Frontal cortex (tissue), 3 donors: ENCODE measurements at regions not wholly inside any gene's neighbourhood (a gene's known extent, or its start where the extent isn't known, plus 50 kb on each side); places are given as distances from the start of the nearest gene placed in this dataset.
A peak's percentile ranks its signal among the peaks of the same experiment; 100 is the strongest.

Experiments
- DNase-seq, 2 donors: peaks; one replicate each; pipeline ENCODE4 v3.0.0; 2012; ENCODE audit warnings: low spot score in 2 of 2
- FAIRE-seq: peaks from 2 replicates; lab custom pipeline; 2012; peaks lifted over from hg19 to GRCh38; lab: Jason Lieb, UNC
- donor health status: control.
- donor health status: control.
- donor health status: control.

DNA sequence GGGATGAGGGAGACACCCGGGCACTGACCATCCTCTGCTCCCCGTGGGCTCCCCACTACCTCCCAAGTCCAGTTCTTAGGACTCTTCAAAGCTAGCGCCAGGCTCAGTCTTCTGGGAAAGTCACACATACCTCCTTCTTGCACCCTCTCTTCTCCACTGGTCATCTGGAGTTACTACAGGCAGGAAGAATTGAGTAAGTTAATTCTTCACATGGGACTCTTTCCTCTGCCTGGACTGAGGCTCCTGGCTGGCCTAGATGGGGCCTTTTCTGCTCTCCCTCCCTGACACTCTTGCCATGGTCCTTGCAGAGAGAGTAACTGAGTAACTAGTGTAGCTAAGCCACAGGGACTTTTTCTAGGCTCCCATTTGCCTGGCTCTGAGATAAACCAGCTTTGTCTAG is 96.5 kb upstream of the CELF4 start:
- FAIRE-seq (no peak), DNase-seq (no peak)

DNA sequence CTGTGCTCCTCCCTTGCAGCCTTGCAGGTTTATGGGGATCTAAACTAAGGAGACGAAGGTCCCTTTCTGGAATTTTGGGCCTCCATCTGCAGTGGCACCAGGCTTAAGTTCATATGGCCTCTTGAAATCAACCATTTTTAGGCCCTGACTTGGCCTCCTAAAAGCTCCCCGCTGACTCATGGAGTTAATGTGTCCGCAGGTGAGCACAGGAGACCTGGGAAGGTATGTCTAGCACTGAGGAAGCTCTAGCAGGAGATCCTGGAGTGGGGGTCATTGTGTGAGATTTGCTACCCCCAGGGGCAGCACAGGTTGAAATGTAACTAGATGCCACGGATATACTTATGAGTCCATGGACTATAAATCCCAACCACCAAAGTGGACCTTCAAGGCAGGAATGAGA is 95.9 kb upstream of the CELF4 start:
- no peak for DNase-seq

DNA sequence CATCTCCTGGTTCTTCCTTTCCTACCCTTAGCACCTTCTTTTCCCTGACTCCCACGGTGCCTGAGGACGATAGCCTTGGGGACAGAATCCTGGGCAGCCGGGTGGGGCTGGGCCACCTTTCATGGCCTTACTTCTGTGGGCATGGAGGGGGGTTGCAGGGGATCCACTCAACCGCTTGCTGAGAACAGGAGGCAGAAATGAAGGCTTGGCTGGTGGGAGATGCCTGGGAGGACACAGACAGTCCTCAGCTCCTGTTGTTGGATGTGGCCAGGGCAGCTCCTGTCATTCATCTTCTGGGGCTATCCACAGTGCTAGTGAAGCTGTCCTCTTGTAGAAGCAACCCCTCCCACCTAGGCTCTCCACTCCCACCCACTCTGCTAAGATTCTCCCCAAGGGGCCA is 95.5 kb upstream of the CELF4 start:
- FAIRE-seq (no peak), DNase-seq (no peak)

More for the DNA sequence above, 95.9 kb upstream of the CELF4 start:
- no peak for FAIRE-seq

DNA sequence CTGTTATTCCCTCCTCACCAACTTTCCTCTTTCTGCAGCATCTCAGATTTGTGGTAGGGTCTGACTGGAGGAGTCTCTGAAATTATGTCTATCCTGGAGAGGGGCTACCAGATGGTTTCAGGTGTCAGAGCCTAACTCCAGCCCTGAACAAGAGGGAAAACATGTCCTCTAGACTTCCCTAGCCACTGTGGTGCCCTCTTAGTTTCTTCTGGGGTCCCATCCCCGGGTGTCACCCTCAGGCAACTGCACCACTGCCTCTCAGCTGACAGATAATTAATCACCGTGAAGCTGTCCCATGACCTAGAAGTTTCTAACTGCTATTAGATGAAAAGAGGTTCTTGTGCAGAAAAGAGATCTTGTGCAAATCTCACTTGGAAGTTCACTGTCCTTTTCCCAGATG is 95.1 kb upstream of the CELF4 start:
- FAIRE-seq (no peak), DNase-seq (no peak)

DNA sequence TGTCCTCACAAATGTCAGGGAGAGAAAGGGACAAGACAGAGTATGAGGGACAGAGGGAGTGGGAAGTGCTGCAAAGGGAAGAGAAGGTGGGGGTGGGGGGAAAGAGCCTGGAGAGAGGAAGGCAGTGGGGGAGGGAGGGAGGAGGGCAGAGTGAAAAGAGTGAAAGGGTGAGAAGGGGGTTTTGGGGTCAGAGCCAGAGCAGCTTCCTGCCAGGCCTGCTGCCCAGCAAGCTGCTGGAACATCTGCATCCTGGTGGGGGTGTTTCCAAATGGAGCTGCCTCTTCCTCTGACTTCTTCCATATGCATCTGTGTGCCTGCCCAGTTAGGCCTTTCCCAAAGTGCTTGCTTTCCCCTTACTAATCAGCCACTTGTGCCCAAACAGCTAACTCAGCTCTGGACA is 94.3 kb upstream of the CELF4 start:
- DNase-seq = no peak
- FAIRE-seq = no peak

DNA sequence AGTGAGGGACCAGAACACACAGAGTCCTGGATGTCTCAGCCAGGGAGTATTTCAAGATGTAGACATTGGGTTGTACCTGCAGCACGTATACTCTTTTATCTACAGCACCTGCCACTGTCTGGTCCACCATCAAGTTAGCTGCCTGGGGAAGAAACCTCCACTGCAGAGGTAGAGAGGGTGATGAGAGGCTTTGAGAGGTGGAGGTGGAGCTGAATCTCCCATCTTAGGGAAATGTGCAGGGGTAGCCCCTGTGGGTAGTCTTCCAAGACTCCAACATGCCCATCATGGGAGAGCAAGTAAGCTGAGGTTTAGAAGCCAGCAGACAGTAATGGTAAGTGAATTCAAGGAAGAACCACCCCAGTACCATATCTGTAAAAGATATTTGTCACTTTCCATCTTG is 93.3 kb upstream of the CELF4 start:
- FAIRE-seq = no peak
- DNase-seq = no peak

DNA sequence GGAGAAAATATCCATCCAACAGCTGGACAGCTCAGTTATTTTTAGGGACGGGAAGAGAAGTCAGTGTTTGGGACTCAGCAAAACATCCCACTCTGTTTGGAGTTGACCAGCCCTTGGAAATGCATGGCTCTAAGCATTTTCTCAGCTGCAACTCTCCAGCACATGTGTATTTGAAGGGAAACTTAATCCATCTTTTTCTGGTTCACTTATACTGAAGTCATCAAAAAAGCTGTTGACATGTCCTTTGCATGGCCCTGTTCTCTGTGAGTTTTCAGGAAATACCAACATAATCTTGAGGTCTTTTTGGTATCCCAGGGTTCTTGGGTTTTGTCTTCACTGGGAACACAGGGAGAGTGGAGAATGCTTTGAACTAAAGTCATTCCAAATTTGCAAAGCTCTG is 91.9 kb upstream of the CELF4 start:
- FAIRE-seq = no peak
- no peak for DNase-seq

DNA sequence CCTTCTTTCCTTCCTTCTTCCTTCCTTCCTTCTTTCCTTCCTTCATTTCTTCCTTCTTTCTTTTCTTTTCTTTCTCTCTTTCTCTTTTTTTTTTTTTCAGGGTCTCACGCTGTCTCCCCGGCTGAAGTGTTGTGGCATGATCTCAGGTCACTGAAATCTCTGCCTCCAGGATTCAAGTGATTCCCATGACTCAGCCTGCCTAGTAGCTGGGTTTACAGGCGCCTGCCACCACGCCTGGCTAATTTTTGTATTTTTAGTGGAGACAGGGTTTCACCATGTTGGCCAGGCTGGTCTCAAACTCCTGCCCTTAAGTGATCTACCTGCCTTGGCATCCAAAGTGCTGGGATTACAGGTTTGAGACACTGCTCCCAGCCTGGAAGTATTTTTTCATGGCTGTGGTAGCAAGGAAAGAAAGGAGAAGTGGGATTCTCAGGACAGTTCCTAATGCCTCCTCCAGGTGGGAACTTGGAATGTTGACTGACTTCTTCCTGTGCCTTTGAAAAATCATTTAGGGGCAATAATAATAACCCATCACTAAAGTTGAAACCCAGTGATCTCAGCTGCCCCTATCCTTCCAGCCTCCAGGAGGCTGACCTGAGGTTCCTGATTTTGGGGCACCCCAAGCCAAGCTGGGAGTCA is 89.3 kb upstream of the CELF4 start:
- FAIRE-seq (no peak), DNase-seq (no peak)

DNA sequence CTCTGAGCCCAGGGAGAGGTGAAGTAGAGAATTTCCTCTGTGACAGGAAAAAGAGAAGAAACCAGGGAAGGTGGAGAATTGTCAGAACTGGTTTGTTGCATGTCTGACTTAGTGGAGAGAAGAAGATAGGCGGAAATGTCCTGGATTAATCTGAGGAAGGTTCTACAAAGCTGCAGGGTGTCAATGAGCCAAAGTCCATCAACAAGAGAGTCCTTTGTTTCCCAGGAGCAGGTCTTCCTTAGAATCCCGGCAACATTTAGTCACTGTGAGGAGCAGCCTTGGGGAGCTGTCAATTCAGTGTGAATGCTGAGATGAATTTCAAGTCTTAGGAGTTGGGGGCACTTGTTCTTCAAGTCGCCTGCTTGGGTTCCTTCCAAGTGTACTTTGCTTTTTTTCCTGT is 88.4 kb upstream of the CELF4 start:
- DNase-seq = no peak
- no peak for FAIRE-seq

DNA sequence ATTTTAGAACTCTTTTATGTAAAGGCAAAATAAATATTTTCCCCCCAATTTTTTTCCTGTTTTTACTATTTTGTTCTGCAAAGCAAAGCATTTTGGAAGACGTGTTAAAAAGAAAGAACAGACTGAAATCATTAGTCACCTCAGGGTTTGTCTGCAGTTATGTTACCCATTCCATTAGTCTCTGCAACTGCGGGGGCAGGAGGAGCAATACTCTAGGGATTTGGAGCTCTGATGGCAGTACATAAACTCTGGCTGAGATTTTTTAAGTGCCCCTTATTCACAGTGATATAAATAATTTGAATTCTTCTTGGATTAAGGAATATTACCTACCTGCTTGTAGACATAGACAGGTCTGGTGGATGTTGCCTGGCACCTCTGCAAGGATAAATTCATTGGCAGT is 88.0 kb upstream of the CELF4 start:
- no peak for DNase-seq
- no peak for FAIRE-seq

DNA sequence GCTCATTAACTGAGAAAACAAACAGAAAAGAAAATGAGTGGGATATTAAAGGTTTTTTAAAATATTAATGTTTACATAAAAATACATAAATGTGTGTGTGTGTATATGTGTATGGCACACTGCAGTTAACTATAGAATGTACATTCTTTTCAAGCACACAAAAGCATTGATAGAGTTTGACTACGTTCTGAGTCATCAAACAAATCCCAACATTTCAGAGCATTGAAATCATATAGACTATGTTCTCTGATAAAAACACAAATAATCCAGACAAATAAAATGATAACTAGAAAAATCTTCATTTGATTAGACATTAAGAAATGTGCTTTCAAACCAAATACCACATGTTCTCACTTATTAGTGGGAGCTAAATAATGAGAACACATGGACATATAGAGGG is 84.3 kb upstream of the CELF4 start:
- peak; percentile 39 for FAIRE-seq
- DNase-seq = no peak

DNA sequence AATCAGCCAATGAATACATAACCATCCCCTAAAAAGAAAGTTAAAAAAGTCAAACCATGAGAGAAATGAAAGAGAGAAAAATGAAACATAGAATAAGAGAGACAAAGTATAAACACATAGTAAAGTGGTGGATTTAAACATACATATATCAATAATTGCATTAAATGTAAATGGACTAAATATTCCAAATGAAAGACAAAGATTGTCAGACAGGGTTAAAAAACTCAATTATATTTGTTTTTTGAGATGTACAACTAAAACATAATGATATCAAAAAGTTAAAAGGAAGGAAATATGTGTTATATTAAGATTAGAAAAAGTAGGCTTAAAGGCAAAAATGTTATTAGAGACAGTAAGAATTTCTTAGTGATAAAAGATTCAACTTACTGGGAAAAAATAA is 83.8 kb upstream of the CELF4 start:
- FAIRE-seq = peak; percentile 49
- no peak for DNase-seq

DNA sequence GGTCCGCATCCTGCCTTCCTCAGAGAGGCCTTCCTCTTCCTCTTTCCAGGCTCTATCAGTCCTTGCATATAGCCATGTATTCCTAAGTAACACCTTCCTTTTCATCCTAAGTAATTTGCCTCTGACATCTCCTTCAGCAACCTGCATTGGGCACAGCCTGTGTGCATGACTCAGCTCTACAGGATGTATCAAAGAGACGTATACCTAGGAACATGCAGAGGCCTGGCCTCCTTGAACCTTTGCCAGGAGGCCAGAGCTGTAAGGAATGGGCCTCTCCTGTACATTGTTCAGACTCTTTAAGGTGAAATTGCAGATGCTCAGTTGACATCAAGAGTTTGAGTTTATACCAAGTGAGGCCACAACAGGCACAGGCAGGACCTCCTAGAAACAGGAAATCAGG is 76.0 kb upstream of the CELF4 start:
- FAIRE-seq (no peak), DNase-seq (no peak)

DNA sequence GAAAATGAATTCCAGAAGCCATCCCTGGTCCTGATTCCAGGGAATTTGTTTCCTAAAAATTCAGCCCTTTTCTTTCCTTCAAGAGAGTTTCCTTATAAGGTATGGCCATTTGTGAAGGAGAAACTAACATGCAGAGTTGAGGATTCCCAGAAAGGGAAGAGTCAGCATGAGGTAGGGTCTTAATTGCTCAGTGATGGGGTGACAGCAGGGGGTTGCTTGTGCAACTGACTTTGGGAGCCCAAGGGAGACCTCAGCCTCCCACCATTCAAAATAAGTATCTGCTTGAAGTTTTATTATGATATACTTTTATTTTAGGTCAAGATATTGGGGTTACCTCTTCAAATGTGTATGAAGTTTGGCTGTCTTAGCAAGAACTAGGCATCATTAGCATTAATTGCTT is 74.9 kb upstream of the CELF4 start:
- no peak for FAIRE-seq
- DNase-seq = no peak

DNA sequence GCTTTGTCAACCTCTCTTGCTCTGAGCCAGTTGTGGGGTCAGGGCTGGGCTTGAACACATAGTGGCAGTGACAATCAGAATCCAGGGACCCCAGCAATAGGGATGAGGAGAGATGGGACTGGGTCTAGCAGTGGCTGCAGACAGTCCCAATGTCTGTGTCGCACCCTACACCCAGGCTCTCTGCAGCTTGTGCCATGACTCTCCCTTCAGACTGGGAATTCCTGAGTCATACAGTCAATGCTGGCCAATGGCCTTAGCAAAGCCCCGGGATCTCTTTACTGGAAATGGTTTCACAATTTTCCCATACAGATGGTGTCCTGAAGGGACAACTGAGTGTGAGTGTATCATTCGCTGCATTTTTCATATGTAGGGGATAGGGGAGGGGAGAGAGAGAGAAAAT is 74.2 kb upstream of the CELF4 start:
- FAIRE-seq (no peak), DNase-seq (no peak)

DNA sequence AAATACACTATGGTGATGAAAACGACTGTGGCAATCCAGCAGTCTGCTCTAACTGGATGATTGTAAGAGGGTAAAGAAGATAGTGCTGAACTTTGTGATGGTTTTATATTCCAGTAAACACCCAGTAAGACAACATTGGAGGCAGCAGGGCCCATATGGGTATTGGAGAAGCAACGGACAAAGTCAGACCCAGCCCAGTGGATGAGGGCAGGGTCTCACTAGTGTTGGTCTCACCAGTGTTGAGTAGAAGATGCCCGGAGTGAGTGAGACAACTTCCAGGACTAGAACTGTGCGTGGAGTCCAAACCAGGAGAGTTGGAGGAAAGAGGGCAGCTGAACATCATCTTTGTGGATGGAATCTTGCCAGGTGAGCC is 71.9 kb upstream of the CELF4 start:
- DNase-seq (no peak), FAIRE-seq (no peak)

DNA sequence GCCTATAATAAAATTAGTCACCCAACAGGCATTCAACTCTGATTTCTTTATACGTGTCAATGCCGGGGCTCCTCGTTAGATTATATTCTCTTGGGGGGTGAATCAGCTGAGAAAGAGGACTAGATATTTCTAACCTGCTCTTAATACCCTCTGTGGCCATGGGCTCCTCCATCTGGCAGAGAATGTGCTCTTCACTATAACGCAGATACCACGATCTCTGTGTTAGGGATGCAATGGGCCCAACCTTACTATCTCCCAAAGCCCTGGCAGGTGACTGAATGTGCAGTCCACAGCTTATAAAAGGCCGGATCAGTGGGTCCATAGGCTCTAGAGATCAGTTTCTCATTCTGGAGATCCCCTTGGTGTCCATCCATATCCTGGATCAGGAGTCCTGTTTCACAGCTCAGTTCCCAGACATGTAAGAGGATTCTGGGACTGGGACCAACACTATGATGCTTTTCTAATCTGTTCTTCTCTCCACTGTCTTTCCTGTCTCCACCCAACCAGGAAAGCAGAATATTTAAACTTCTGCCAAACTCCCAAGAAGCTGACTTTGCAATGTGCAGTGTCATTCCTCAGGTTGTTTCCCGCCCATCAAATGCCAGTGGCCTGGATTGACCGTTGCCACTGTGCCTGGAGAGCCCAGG is 71.4 kb upstream of the CELF4 start:
- DNase-seq (no peak), FAIRE-seq (no peak)

DNA sequence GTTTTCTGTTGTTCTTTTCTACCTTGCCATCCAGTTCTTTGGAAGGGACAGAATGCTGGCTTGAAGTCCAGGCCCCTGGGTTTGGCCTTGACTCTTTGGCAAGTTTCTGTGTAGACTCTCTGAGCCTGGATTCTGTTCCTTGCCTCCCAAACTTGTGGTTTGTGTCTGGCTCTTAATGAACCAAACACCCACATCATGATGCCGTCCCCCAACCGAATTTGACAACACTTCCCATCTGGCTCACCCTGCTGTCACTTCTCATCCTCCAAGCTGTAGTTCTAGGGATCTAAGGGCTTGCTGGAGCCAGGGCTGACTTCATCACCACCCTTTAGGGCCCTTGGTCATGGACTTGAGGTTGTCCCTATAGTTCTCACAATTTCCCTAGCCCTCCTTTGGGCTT is 68.9 kb upstream of the CELF4 start:
- no peak for DNase-seq
- no peak for FAIRE-seq

DNA sequence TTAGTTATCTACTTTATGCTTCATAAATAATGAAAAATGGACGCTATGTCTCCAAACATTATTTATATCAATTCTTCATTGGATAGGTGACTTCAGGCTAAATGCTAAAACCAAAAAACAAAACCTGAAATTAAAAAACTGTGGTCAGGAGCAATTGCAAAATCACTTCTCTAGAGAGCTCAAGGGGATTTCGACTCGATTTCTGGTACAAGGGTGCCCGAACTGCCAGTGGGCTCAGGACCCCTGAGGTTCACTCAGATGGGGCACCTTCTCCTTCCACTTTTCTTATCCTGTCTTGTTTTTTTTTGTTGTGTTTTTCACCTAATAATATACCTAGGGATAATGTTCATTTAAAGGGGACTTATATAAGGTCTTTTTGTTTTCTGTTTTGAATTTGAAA is 65.8 kb upstream of the CELF4 start:
- DNase-seq = no peak
- FAIRE-seq = no peak

DNA sequence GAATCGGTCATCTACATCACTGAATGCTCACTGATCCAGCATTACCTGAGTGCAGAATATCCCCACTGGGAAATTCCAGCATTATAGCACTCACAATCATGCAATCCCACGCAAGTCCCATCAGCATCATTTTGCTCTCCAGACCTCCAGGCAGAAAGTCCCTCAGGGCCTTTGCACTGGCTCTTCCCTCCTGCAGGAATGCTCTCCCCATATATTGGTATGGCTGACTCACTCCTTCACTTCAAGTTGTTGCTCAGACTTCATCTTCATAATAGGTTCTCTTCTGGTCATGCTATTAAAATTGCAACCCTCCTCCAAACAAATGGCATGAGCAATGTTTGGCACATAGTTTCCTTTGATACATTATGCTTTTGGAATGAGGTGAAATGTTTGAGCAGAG is 64.7 kb upstream of the CELF4 start:
- FAIRE-seq = no peak

DNA sequence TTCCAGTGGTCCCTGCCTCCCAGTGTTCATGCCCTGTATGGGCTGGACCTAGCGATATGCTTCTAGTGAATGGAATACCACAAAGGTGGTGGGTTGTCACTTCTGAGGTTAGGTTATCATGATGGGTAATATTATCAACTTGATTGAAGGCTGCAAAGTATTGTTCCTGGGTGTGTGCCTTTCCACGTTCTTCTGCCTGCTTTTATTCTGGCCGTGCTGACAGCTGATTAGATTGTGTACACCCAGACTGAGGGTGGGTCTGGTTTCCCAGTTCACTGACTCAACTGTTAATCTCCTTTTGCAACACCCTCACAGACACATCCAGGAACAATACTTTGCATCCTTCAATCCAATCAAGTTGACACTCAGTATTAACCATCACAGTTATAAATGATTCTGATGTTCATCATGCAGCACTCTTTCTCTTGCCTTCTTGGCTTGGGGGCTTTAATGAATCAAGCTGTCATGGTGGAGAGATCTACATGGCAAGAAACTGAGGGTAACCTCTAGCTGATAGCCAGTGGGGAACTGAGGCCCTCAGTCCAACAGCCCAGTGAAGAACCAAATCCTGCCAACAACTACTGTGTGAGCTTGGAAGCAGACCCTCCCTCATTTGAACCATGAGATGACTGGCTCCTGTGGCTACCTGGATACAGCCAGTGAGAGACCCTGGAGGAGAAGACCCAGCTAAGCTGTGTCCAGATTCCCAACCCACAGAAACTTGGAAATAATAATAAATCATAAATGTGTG is 63.0 kb upstream of the CELF4 start:
- DNase-seq (no peak), FAIRE-seq (no peak)

More for the DNA sequence above, 64.7 kb upstream of the CELF4 start:
- no peak for DNase-seq

DNA sequence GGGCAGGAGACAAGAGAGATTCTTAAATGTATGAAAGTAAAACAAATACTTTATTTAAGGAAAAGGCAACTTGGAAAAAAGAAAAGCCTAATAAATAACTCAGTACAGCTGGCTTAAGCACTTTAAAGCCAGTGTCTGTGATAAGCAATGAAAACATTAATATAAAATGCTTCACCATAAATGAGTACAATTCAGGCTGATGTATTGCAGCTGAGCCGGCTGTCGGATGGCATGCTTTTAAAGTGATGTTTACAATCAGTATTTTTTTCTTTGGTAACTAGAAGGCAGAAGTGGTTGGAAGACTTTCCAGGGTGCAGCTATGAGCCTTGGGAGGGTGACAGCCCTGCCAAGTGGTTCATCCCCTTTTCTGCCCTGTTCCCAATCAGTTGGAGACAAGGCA is 58.7 kb upstream of the CELF4 start:
- DNase-seq = no peak
- FAIRE-seq = no peak
